ENCODE measurements at regions not wholly inside any gene's neighbourhood (a gene's known extent, or its start where the extent isn't known, plus 50 kb on each side); places are given as distances from the start of the nearest gene placed in this dataset.

GRCh38 chr9:89716559-89716958 lies 111.7 kb downstream of the GADD45G start:
- H3K4me3 ChIP-seq (ENCODE audit: low read length), result no peak overlapping the region

DNA sequence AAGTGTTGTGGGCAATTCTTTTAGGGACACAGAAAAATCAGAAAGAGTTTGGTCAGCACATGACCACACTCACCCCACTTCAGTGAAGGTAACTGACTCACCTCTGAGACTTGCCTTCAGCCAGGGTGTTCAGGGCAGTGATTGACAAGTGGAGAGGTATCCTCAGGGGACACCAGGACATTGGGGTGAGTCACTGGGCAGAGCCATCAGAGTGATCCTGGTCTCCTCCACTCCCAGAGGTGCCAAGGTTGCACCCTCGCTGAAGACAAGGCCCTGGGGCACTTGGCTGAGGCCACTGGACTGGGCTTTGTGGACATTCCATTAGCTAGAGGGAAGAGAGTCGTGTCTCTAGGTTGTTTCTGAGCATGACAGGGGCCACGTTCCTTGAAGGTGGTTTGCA lies 113.4 kb downstream of the GADD45G start:
- DNase-seq (ENCODE audit: low read depth, low spot score), result no peak
- no peak overlapping the region for H3K4me3 ChIP-seq (ENCODE audit: low read length)

More at GRCh38 chr9:89716559-89716958, 111.7 kb downstream of the GADD45G start:
- DNase-seq (ENCODE audit: low read depth, low spot score), result no peak

- H3K4me3 ChIP-seq (ENCODE audit: low read length), result no peak overlapping the region
- no peak for DNase-seq (ENCODE audit: low read depth, low spot score)
Observed at GRCh38 chr9:89718651-89719050, 113.8 kb downstream of the GADD45G start.

DNA sequence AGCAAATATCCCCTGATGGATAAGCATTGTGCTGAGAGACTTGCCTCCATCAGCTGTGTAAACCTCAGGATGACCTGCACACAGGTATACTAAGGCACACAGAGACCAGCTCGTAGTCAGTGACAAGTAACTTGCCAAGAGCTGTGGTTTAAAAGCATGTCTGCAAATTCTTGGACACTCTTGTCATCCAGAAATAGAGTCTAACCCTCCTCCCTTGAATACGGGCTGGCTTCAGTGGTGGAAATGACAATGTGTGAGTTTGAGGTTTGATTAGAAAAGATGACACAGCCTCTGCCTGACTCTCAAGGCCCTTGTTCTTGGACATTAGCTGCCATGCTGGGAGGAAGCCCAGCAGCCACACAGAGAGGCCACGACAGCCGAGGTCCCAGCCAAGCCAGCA lies 114.4 kb downstream of the GADD45G start:
- no peak overlapping the region for H3K4me3 ChIP-seq (ENCODE audit: low read length)
- no peak for DNase-seq (ENCODE audit: low read depth, low spot score)

GRCh38 chr9:89720696-89721175 lies 115.9 kb downstream of the GADD45G start:
- no peak overlapping the region for H3K4me3 ChIP-seq (ENCODE audit: low read length)
- DNase-seq (ENCODE audit: low read depth, low spot score), result no peak

DNA sequence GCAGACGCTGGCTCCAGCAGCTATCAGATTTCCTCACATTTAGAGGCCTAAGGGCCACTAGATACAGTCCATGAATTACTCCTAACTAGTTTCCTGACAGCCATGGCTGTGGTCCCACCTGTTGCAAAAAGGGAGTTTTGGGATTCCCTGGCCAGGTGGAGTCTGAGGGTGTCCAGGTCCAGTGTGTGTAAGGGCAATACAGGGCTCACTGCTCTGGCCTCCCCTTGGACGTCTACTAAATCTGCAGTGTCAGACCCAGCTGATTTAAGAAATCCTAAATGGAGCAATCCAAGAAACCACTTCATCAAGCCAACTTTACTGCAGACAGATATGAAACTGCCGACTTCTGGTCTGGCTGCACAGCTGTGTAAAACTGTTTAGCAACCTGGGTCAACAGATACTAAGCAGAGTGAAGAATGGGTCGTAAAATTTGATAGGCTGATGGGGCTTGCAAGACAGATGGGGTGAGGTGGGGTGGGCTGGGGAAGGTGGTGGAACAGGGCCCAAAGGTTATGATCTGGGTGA lies 116.4 kb downstream of the GADD45G start:
- H3K4me3 ChIP-seq (ENCODE audit: low read length), result no peak overlapping the region
- DNase-seq (ENCODE audit: low read depth, low spot score), result no peak

DNA sequence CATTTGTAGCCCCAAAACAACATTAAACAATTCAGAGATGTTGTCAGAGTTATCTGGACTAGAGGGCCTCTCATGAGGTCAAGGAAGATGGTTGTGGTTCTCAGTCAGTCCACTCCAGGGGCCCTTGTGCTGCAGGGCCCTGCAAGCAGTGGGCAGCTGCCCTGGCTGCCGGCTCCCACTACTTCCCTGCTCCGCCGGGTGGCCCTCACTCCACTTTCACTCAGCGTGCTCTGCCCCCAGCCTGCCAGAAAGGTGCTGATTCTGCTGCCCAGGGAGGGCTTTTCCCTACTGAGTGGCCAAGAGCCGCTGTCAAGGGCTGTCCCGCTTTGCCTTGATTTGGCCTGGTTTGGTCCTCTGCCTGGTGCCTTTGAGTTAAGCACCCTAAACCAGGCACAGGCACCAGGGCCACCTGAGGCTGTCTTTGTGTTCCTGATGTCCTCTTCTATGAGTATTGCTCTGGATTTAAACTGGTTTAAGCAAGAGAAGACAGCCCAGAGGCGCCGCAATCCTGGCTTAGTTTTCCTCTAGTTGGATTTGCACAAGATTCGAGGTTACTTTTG lies 117.2 kb downstream of the GADD45G start:
- DNase-seq (ENCODE audit: low read depth, low spot score), result no peak
- H3K4me3 ChIP-seq (ENCODE audit: low read length), result no peak overlapping the region

GRCh38 chr9:89722712-89723111 lies 117.9 kb downstream of the GADD45G start:
- no peak overlapping the region for H3K4me3 ChIP-seq (ENCODE audit: low read length)
- DNase-seq (ENCODE audit: low read depth, low spot score), result no peak

GRCh38 chr9:89723469-89724100 lies 118.8 kb downstream of the GADD45G start:
- DNase-seq (ENCODE audit: low read depth, low spot score), result no peak
- H3K4me3 ChIP-seq (ENCODE audit: low read length), result no peak overlapping the region

GRCh38 chr9:89724659-89725058 lies 119.8 kb downstream of the GADD45G start:
- no peak overlapping the region for H3K4me3 ChIP-seq (ENCODE audit: low read length)
- DNase-seq (ENCODE audit: low read depth, low spot score), result no peak

- no peak overlapping the region for H3K4me3 ChIP-seq (ENCODE audit: low read length)
- DNase-seq (ENCODE audit: low read depth, low spot score), result no peak
Observed at GRCh38 chr9:89725271-89725670, 120.5 kb downstream of the GADD45G start.

DNA sequence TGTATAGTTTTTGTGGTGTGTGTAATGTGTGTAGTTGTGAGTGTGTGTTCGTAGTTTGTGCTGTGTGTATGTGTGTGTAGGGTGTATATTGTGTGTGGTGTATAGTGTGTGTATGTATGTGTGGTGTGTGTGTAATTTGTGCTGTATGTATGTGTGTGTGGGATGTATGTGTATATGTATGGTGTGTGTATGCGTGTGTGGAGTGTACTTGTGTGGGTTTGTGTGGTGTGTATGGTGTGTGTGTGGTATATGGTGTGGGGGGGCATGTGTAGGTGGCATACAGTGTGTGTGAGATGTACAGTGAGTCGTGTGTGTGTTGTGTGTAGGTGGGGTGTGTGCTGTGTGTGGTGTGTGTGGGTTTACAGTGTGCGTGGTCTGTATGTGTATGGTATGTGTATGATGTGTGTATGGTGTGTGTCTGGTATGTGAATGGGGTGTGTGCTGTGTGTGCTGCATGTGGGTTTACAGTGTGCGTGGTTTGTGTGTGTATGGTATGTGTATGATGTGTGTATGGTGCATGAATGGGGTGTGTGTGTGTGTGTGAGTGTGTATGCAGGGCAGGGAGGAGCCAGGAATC lies 125.2 kb downstream of the GADD45G start:
- no peak for DNase-seq (ENCODE audit: low read depth, low spot score)
- H3K4me3 ChIP-seq (ENCODE audit: low read length), result no peak overlapping the region

- no peak for DNase-seq (ENCODE audit: low read depth, low spot score)
- no peak overlapping the region for H3K4me3 ChIP-seq (ENCODE audit: low read length)
Observed at GRCh38 chr9:89730715-89731114, 125.9 kb downstream of the GADD45G start.

DNA sequence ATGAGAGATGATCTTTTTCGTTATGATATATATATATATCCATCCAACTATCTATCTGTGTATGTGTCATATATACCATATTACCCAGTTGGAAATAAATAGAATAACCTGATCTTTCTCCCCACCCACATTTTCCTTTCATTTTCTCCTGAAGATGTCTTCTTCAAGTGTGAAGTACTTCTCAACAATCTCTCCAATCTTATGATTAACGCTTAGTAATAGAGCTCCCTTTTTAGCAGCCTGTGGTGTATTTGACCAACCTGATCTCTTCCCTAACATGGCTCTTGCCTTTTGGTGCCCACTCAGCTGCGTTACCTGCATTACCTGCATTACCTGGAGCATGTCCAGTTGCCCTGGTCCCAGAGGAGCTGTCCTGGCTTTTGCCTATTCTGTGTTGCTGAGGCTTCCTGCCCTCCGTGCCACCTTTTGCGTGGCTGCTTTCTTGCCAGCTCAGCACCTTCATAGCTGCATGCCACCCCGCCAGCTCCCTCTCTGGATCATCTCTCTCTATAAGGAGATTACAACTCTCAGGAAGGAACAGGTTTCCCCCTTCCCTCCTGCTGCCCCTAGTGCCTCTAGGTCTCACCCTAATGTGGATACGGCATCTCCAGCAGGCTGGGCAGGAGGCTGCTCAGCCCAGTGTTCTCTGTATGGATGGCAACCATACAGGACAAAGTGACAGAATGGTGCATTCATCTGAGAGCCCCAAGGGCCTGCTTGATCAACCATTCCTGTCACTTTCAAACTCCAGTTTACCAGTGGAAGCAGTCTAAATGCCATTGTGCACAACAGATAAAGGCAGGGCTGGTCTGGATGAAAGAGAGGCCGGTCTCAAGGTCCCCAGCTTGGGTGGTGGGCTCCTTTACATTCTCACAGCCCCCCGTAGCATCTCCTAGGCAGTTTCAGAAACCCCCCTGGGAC lies 126.7 kb downstream of the GADD45G start:
- H3K4me3 ChIP-seq (ENCODE audit: low read length), result no peak overlapping the region
- DNase-seq (ENCODE audit: low read depth, low spot score), result no peak

- DNase-seq (ENCODE audit: low read depth, low spot score), result no peak
- H3K4me3 ChIP-seq (ENCODE audit: low read length), result no peak overlapping the region
Observed at GRCh38 chr9:89732295-89732938, 127.6 kb downstream of the GADD45G start.

GRCh38 chr9:89732939-89733324 lies 128.1 kb downstream of the GADD45G start:
- no peak overlapping the region for H3K4me3 ChIP-seq (ENCODE audit: low read length)
- no peak for DNase-seq (ENCODE audit: low read depth, low spot score)

DNA sequence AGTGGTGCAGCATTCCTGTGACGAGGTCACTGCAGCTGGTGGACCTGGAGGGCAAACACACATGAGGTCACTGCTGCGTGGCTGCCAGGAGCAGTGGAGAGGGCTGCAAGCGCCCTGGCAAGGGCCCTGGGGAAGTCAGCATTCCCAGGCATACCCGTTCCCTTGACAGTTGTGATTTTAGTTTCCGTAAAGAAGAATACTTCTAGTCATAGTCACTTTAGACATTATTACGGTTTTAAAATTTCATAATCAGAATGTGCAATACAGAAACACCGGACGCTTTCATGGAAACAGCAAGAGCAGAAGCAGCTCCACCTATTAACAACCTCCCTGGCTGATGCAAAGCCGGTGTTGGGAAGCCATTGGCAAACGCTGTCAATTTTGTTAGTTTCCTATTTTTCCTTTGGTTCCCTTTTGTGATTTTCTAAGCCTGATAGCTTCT lies 129.8 kb downstream of the GADD45G start:
- no peak for DNase-seq (ENCODE audit: low read depth, low spot score)
- no peak overlapping the region for H3K4me3 ChIP-seq (ENCODE audit: low read length)

DNA sequence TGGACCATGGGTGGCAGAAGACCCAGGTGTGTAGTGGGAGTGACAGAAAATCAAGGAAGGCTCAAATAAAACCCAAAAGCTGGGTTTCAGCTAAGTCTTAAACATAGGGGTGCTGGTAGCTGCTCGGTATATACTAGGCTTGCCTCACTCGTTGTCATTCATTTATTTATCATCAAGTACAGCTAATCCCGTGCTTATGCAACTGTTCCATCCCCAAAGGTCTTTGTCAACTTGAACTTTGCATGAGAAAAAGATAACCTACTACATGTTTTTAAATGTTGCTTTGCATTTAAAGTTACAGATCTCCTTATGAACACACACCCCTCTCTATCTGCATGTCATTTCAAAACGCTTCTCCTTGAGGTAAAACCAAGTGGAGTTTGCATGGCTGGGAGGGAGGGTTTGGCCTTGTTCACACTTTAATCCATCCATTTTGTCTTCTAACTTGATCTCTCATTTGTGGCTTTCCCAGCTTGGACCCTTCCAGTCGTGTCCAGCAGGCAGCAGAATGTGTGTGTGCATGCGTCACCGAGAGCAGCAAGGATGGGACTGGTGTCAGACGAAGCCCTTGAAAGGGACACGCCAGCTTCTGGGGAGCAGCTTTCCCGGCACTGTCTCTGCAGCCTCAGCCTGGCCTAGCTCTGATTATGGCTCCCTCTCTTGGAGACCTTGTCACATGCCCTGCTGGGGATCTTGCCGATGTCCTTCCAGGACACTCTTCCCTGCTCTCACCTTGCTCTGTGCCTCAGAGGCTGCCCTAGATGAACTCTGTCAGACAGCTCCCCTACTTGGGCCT lies 133.5 kb downstream of the GADD45G start:
- H3K4me3 ChIP-seq (ENCODE audit: low read length), result no peak overlapping the region
- DNase-seq (ENCODE audit: low read depth, low spot score), result no peak

All from Jurkat, Clone E6-1 (cell line).